GM21423 (cell line): ENCODE measurements at regions not wholly inside any gene's neighbourhood (a gene's known extent, or its start where the extent isn't known, plus 50 kb on each side); places are given as distances from the start of the nearest gene placed in this dataset.

Source experiments
- ATAC-seq: cut with Tn5 transposase; IDR thresholded peaks from one replicate; pipeline ENCODE4 v1.9.1; 2021; ENCODE audit warnings: mild to moderate bottlenecking, moderate library complexity; ENCODE audit not compliant: unreplicated experiment

DNA sequence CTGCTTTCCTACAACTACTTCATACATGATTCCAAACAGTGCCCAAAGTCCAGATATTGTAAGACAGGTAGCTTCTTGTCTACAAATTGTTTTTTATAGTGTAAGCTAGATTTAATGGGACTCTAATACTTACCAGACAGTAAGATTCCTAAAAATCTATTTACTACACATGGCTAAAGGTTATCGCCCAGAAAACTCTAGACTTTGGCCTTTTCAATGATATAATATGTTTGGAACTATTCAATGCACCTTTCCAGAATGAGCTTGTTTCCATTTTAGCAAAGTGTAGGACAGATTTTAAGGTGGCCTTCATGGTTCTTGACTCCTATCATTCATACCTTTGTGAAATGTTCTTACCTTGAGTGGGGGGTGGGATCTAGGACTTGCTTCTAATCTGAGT is 951.0 kb downstream of the SORCS1 start:
- no peak for ATAC-seq

DNA sequence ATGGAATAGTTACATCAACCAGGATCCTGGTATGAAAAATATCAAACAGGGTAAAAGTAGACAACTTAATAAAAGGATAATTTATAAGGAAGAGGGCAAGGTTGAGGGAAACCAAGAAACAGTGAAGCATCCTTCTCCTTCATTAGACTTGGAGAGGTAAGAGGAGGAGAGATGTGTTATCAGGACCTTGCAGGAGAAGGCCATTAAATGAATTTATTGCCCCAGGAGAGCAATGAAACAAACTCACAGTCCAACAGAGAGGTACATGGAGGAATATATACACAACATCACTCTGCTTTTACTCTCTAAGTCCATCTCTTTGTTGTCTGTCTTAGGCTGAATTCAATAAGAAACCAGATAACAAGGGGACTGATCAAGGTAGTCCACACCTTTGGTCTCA is 966.2 kb downstream of the SORCS1 start:
- no peak for ATAC-seq

GRCh38 chr10:106189292-106189691 is 975.2 kb downstream of the SORCS1 start:
- no peak for ATAC-seq

- ATAC-seq = no peak
These were observed 978.6 kb downstream of the SORCS1 start for GRCh38 chr10:106185951-106186350.

DNA sequence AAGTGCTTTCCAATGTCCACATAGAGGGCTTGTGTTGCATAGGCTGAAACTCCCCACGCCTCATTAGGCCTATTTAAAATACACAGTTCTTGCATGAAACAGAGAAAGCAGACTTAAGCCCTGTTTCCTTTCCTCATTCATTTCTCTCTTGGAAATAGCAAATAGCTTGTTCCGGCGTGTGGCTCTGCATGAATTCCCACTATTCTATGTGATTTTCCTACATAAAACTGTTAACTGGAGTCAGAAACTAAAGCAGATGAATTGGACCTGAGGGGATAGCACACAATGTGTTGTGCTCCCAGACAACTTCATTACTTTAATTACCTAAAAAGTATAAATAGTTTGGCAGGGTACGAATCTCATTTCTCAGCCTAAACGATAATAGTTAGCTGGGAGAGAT is 981.5 kb downstream of the SORCS1 start:
- ATAC-seq = no peak

- no peak for ATAC-seq
These were observed 982.0 kb downstream of the SORCS1 start for GRCh38 chr10:106182542-106182941.

DNA sequence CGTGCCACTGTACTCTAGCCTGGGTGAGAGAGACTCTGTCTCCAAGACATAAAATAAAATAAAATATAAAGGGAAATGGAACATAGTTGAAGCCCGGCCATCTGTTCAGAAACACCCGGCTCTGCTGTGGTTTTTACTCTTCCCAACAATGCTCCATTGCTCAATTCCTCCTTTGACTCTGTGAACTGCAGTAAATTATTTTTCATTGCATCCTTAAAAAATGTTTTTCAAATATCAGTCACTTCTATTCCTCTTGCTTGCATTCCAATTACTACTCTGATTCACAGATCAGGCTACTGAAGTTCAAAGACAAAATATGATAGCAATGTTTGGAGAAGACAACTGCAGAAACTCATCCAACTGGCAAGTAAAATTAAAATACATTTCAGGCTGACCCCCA is 983.0 kb downstream of the SORCS1 start:
- no peak for ATAC-seq

GRCh38 chr10:106179430-106179829 is 985.1 kb downstream of the SORCS1 start:
- ATAC-seq = no peak

DNA sequence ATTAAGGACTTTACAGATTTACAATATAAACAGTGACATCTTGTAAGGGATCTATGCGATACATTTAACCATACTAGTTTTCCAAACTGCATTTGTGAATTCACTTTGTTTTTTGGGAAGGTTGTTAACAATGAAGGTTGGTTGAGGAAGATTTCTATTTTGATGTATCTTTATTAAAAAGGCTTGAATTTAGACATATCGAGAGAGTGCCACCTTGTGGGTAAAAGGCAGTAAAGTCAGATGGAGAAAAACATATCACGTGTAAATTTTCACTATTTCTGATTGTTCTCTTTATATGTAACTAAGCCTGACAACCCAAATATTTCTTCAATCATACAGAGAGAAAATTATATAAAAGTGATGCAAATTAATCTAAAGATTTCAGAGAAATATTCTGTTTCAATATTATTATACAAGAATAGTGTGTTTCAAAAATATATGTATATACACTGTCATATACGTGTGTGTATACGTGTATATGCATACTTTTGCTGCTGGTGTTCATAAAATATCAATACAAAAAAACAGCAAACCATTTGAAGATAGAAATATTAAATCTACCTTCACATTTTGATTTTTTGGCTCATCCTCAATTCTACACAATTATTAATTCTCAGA is 988.6 kb downstream of the SORCS1 start:
- ATAC-seq = no peak

DNA sequence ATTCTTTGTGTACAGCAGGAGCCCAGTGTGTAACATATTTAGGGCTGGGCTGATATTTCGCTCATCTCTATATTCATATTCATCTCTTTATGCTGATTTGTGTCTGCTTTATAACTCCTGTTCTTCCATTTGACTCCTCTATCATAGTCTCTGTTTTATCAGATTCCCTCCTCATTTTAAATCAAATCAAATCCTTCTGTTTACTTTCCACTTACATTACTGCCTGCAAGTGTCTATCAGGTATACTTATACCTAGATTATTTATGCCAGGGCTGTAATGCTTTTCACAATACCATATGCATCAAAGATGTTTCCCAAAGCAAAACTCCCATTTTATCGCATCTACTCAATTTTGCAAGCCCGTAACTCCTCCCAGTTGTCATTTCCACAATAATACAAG is 990.7 kb downstream of the SORCS1 start:
- ATAC-seq = no peak

DNA sequence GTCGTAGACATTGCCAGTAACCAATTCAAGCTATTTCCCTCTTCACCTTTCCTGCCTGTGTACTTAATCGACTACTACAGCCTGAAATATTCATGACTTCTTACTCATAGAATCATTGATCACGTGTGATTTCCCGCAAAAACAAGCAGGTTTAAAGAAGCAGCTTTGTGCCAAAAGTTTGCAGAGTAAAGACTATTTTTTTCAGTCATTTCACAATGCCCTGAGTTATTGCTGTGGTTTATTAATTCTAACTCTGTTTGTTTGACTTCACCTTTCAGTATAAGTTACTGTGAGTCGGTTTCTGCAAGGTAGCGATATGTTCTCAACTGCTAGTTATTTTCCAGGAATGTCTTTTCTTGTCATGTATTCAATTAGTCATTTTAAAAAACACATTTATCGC is 995.3 kb downstream of the SORCS1 start:
- ATAC-seq = no peak

- ATAC-seq = no peak
These were observed 996.6 kb downstream of the SORCS1 start for GRCh38 chr10:106167946-106168345.

DNA sequence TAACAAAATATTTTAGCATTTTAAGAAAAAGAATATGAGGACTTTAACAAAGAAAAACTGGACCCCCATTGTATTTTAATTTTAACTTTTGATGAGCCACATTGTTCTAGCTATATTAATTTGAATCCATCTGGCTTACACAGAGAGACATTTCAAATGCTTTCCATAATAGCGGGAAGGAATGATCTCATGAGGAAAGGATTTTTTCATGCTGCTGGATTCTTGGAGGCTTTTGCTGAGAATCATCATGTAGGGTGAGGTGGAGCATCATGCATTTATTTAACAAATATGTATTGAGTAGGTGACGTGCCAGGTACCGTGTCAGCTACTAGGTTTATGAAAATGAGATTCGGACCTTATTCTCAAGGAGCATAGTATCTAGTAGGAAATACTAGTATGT is 1006.3 kb downstream of the SORCS1 start:
- no peak for ATAC-seq

- no peak for ATAC-seq
These were observed 1017.5 kb downstream of the SORCS1 start for GRCh38 chr10:106147021-106147420.

- ATAC-seq = no peak
These were observed 1024.6 kb downstream of the SORCS1 start for GRCh38 chr10:106139915-106140314.

DNA sequence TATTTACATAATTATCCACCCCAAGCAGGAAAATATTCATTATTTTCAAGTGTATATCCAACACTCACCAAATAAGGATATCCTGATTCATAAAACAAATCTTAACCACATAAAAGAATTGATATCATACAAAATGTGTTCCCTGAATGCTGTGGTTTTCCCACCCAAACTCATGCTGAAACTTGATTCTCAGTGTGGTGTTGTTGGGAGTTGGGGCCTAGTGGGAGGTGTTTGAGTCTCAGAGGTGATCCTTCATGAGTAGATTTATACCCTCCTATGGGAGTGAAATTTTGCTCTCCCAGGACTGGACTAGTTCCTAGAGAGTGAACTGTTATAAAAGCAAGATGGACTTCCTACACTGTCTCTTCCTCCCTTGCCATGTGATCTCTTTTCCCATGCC is 1028.3 kb downstream of the SORCS1 start:
- ATAC-seq = no peak

DNA sequence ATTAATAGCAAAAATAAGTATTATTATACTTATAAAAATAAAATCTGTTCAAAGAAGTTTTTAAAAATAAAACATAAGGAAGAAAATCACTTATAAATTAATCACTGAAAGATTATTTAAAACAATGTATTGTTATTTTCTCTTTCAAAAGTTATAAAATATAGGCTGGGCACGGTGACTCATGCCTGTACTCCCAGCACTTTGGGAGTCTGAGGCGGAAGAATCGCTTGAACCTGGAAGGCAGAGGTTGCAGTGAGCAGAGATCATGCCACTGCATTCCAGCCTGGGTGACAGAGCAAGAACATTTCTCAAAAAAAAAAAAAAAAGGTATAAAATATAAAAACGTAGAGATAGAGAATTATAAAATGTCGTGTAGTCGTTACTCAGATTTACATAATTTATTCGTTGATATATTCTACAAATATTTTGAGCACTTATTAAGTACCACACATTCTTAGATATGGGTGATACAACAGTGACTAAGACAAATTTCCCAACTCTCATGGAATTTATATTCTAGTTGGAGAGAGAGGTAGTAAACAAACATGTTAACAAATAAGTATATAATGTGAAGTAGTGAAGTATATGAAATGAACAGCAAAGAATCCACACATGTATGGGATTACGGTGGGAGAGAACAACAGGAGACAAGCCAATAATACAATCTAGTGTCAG is 1030.0 kb downstream of the SORCS1 start:
- ATAC-seq = no peak

DNA sequence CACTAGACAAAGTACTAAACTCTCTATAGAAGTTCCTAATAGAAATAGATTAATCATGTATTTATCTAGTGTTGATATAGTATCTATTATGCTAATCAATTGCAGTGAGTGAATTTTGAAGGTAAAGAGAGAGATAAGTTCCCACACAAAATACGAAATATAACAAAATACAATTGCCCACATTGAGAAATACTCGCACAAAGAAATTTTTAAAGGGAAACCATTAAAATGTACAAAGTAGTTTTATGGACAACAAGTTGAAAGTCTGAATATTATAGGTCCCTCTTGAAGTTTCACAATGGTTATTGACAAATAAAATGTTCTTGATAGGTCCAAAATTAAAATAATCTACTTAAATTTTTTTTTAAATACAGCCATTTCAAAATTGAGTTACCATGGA is 1031.1 kb downstream of the SORCS1 start:
- ATAC-seq = no peak

- no peak for ATAC-seq
These were observed 1031.5 kb downstream of the SORCS1 start for GRCh38 chr10:106132956-106133355.

- ATAC-seq = no peak
These were observed 1049.8 kb downstream of the SORCS1 start for GRCh38 chr10:106114656-106115186.

GRCh38 chr10:106111246-106111645 is 1053.3 kb downstream of the SORCS1 start:
- no peak for ATAC-seq

GRCh38 chr10:106107706-106108105 is 1056.8 kb downstream of the SORCS1 start:
- no peak for ATAC-seq

DNA sequence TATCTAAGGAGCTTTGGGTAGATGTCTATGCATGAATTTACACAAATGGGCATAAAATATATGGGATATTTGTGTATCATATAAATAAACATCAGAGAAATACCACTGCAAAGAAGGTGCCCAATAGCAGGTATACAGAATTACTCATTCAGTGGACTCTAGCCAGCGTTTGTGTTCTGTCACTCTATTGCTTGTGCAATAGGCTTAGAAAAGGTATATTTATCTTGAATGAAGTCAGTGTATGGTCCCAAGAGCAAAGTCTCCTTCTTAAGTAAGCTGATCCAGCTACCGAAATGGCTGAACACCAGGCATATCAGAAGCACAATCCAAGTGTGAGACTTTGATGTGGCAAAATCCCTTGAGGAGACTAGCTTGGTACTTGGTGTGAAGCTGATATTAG is 1058.4 kb downstream of the SORCS1 start:
- ATAC-seq = no peak
